ENCODE measurements at regions not wholly inside any gene's neighbourhood (a gene's known extent, or its start where the extent isn't known, plus 50 kb on each side); places are given as distances from the start of the nearest gene placed in this dataset.
"Not testable (repeated sequence)": the region's sequence is repeated elsewhere in the genome, so short reads cannot be mapped to it uniquely, and the experiment has no call there.

- Histone ChIP-seq H4K20me1 (ENCODE audit: insufficient read depth, low read length) (no peaks in the 10 kb centered on the region), H3K4me2 (ENCODE audit: low read depth, low read length) (no peak overlapping the region), H3K4me3 (replicated peaks in 1 of 3; ENCODE audit: insufficient read depth in 1 of 3, low read depth in 2 of 3, low read length in 3 of 3) (no peak overlapping the region), H3K27ac (ENCODE audit: extremely low read length, insufficient read depth, low read length) (no peak overlapping the region), H3K9ac (ENCODE audit: insufficient read depth, low read depth, low read length) (no peak overlapping the region), H3K36me3 (replicated peaks in 1 of 2; ENCODE audit: control insufficient read depth in 1 of 2, insufficient read depth in 2 of 2, low read length in 2 of 2) (no peaks in the 10 kb centered on the region), H3K27me3 (ENCODE audit: control insufficient read depth in 1 of 2, insufficient read depth in 2 of 2, low read length in 2 of 2) (no peaks in the 10 kb centered on the region), H3K79me2 (ENCODE audit: insufficient read depth, low read length) (no peaks in the 10 kb centered on the region), H3K4me1 (ENCODE audit: insufficient read depth, low read length) (no peaks in the 10 kb centered on the region), H3K9me3 (ENCODE audit: low read length) (no peaks in the 10 kb centered on the region), H2AFZ (ENCODE audit: low read length) (no peak overlapping the region)
- FAIRE-seq (no peak), DNase-seq (ENCODE audit: low spot score) (no peak), ATAC-seq (no peak)
- BruUV-seq (replicated peaks) = no TSS peak
- in situ Hi-C loops (cut with HindIII; ENCODE audit: extremely low pct_ligation_motif_present, low pct_unique_long_range_greater_than_20kb) (no loop called here), intact Hi-C loops (cut with micrococcal nuclease; ENCODE audit: unreplicated experiment) (no loop called here)
- TF ChIP-seq TBX3 (IDR thresholded peaks at IDR 0.05; ENCODE audit: borderline replicate concordance) (no peak), HOXA9 (CRISPR knock-in tag; IDR thresholded peaks at IDR 0.05; ENCODE audit: borderline replicate concordance) (no peak), HOXA3 (CRISPR knock-in tag; IDR thresholded peaks at IDR 0.05) (no peak), MXD3 (CRISPR knock-in tag; IDR thresholded peaks at IDR 0.05) (no peak), GFI1 (CRISPR knock-in tag; IDR thresholded peaks at IDR 0.05; ENCODE audit: borderline replicate concordance) (no peak)
- ChIA-PET CTCF (ENCODE audit: low intra/inter-chr PET ratio, low total read pairs) (no interaction called here), POLR2A (no interaction called here)
Observed at GRCh38 chr5:44085083-44085482, 304.1 kb downstream of the FGF10 start.

GRCh38 chr5:44074547-44074946 lies 314.7 kb downstream of the FGF10 start:
- FAIRE-seq; CTCF ChIA-PET (ENCODE audit: low intra/inter-chr PET ratio, low total read pairs); ATAC-seq: not testable (repeated sequence)

More at GRCh38 chr5:44074547-44074946, 314.7 kb downstream of the FGF10 start:
- H3K4me1 ChIP-seq (ENCODE audit: insufficient read depth, low read length); H3K27ac ChIP-seq (ENCODE audit: extremely low read length, insufficient read depth, low read length); intact Hi-C loops (cut with micrococcal nuclease; ENCODE audit: unreplicated experiment); H3K9ac ChIP-seq (ENCODE audit: insufficient read depth, low read depth, low read length); H3K27me3 ChIP-seq (ENCODE audit: control insufficient read depth in 1 of 2, insufficient read depth in 2 of 2, low read length in 2 of 2); H3K36me3 ChIP-seq (replicated peaks in 1 of 2; ENCODE audit: control insufficient read depth in 1 of 2, insufficient read depth in 2 of 2, low read length in 2 of 2); H3K9me3 ChIP-seq (ENCODE audit: low read length); in situ Hi-C loops (cut with HindIII; ENCODE audit: extremely low pct_ligation_motif_present, low pct_unique_long_range_greater_than_20kb); H3K4me3 ChIP-seq (replicated peaks in 1 of 3; ENCODE audit: insufficient read depth in 1 of 3, low read depth in 2 of 3, low read length in 3 of 3); H4K20me1 ChIP-seq (ENCODE audit: insufficient read depth, low read length); H3K4me2 ChIP-seq (ENCODE audit: low read depth, low read length); BruUV-seq (replicated peaks); H3K79me2 ChIP-seq (ENCODE audit: insufficient read depth, low read length); POLR2A ChIA-PET; DNase-seq (ENCODE audit: low spot score); H2AFZ ChIP-seq (ENCODE audit: low read length): not testable (repeated sequence)
- 67% methylated on average over 21 of the region's 21 CpGs for whole genome bisulfite sequencing (ENCODE audit: low lambda C conversion rate)

All from HepG2 (cell line).